ENCODE measurements at regions not wholly inside any gene's neighbourhood (a gene's known extent, or its start where the extent isn't known, plus 50 kb on each side); places are given as distances from the start of the nearest gene placed in this dataset.
"Not testable (repeated sequence)": the region's sequence is repeated elsewhere in the genome, so short reads cannot be mapped to it uniquely, and the experiment has no call there.

- no peak for TF ChIP-seq CTCF (IDR thresholded peaks at IDR 0.05)
- no peak for ATAC-seq (ENCODE audit: low FRiP score)
- no peak for DNase-seq (ENCODE audit: low spot score)
These were observed 194.4 kb downstream of the FAM133A start for GRCh38 chrX:93868289-93868965.

GRCh38 chrX:93874554-93874953 lies 200.5 kb downstream of the FAM133A start:
- DNase-seq (ENCODE audit: low spot score) (no peak), ATAC-seq (ENCODE audit: low FRiP score) (no peak)
- TF ChIP-seq CTCF (IDR thresholded peaks at IDR 0.05): no peak

GRCh38 chrX:93875621-93876282 lies 201.7 kb downstream of the FAM133A start:
- TF ChIP-seq CTCF (IDR thresholded peaks at IDR 0.05): no peak
- ATAC-seq (ENCODE audit: low FRiP score): no peak
- DNase-seq (ENCODE audit: low spot score): no peak

- ATAC-seq (ENCODE audit: low FRiP score); DNase-seq (ENCODE audit: low spot score): not testable (repeated sequence)
These were observed 247.0 kb downstream of the FAM133A start for GRCh38 chrX:93921041-93921440.

GRCh38 chrX:93932471-93933220 lies 258.6 kb downstream of the FAM133A start:
- TF ChIP-seq CTCF (IDR thresholded peaks at IDR 0.05): no peak
- ATAC-seq (ENCODE audit: low FRiP score) (peak; percentile 44), DNase-seq (ENCODE audit: low spot score) (no peak)

- ATAC-seq (ENCODE audit: low FRiP score) (no peak), DNase-seq (ENCODE audit: low spot score) (no peak)
- TF ChIP-seq CTCF (IDR thresholded peaks at IDR 0.05): no peak
These were observed 303.6 kb downstream of the FAM133A start for GRCh38 chrX:93977641-93978040.

All from omental fat pad (tissue), 3 donors.